H1 (cell line): ENCODE measurements at regions not wholly inside any gene's neighbourhood (a gene's known extent, or its start where the extent isn't known, plus 50 kb on each side); places are given as distances from the start of the nearest gene placed in this dataset.

Experiments
- BCL11A ChIP-seq, 2 experiments: IDR thresholded peaks; one replicate each; pipeline ENCODE4 v1.6.1; 2011; ENCODE audit warnings: low read depth in 2 of 2, low read length in 2 of 2, mild to moderate bottlenecking in 2 of 2
- BRCA1 ChIP-seq: IDR thresholded peaks from 2 replicates; pipeline ENCODE4 v1.6.1; 2012; ENCODE audit warnings: low read depth, low read length, improper control_type of control experiment
- CBX8 ChIP-seq: fragments of 300-800, 300-1000 bp; sonication (generic); IDR thresholded peaks from 2 replicates; pipeline ENCODE4 v1.7.1; 2016; ENCODE audit warnings: low read depth, low read length, borderline replicate concordance
- GTF2F1 ChIP-seq: IDR thresholded peaks from 2 replicates; pipeline ENCODE4 v1.6.1; 2012; ENCODE audit warnings: low read depth, low read length, improper control_type of control experiment, borderline replicate concordance
- POLR2AphosphoS5 ChIP-seq: IDR thresholded peaks from 2 replicates; pipeline ENCODE4 v1.6.1; 2011; ENCODE audit warnings: low read depth, low read length
- POU5F1 ChIP-seq: IDR thresholded peaks from 2 replicates; pipeline ENCODE4 v1.6.1; 2011; ENCODE audit warnings: low read depth, mild to moderate bottlenecking, low read length, moderate library complexity
- SUZ12 ChIP-seq: fragments of 200-600 bp; sonication (generic); IDR thresholded peaks from 2 replicates; pipeline ENCODE4 v1.6.1; 2012; ENCODE audit warnings: mild to moderate bottlenecking, inconsistent platforms, low read length, moderate library complexity, mixed read lengths
- TCF12 ChIP-seq: IDR thresholded peaks from 2 replicates; pipeline ENCODE4 v1.6.1; 2011; ENCODE audit warnings: low read depth, mild to moderate bottlenecking, low read length

DNA sequence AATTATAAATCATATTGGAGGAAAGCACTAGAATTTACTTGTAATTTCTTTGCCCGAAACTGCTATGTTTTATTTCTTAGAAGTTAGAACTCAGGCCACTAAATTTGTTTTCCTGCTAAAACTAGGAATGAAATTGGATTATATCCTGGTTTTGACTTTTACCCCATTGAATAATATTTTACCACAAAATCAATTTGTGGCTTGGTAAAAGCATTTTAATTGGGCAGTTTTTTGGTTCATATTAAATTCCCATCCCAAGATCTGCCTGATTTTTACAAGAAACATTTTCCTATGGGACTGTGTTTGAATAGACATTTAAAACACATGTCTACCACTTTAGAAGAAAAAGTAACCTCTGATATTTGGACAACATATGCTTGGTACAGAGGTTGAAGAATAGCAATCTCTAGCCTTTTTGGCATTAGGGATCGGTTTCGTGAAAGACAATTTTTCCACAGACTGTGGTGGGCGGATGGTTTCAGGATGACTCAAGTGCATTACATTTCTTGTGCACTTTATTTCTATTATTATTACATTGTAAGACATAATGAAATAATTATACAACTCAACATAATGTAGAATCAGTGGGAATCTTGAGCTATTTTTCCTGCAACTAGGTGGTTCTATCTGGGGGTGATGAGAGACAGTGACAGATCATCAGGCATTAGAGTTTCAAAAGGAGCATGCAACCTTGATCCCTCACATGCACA, 565.6 kb downstream of the PRR16 start (continued):
- TF ChIP-seq TCF12 (no peak), POLR2AphosphoS5 (no peak), CBX8 (no peak), BCL11A (IDR thresholded peaks at IDR 0.05; ENCODE audit: low read depth in 2 of 2, low read length in 2 of 2) (no peak), SUZ12 (no peak), BRCA1 (no peak), GTF2F1 (no peak), POU5F1 (no peak)
